NB4 (cell line): ENCODE measurements at regions not wholly inside any gene's neighbourhood (a gene's known extent, or its start where the extent isn't known, plus 50 kb on each side); places are given as distances from the start of the nearest gene placed in this dataset.

Experiments used
- CTCF ChIP-seq: IDR thresholded peaks from one replicate; pipeline ENCODE4 v1.5.1; 2012; ENCODE audit warnings: low read depth, low read length
- POLR2A ChIP-seq: IDR thresholded peaks from 2 replicates; pipeline ENCODE4 v1.6.1; 2011; ENCODE audit warnings: mild to moderate bottlenecking; ENCODE audit not compliant: insufficient read length; ENCODE audit errors: extremely low read depth

GRCh38 chr4:149101649-149102048, 659.4 kb upstream of the NR3C2 start:
- no peak for TF ChIP-seq POLR2A
- no peak for TF ChIP-seq CTCF
